Panc1 (cell line): ENCODE measurements at regions not wholly inside any gene's neighbourhood (a gene's known extent, or its start where the extent isn't known, plus 50 kb on each side); places are given as distances from the start of the nearest gene placed in this dataset.

Experiments used
- ATAC-seq: fragments of 200-7000 bp; cut with Tn5 transposase; 2 replicates; pipeline ENCODE4 v1.9.1; 2020; ENCODE audit warnings: mild to moderate bottlenecking, moderate library complexity
- BruUV-seq: library from RNA; stranded (reverse); fragments of 400-500 nt; replicated peaks from 2 replicates; lab custom pipeline; 2021; lab: Mats Ljungman, UMichigan
- CTCF ChIA-PET: fragments of 300-600 bp; sonication (Branson Sonifier 250); formaldehyde crosslinking; loops from one replicate; lab custom pipeline; 2022; ENCODE audit warnings: antibody characterized with exemption; lab: Charles Lee
- POLR2A ChIA-PET: fragments of 300-600 bp; sonication (Branson Sonifier 250); formaldehyde crosslinking; loops from one replicate; lab custom pipeline; 2022; ENCODE audit warnings: antibody characterized with exemption; lab: Charles Lee
- DNase-seq: peaks from one replicate; pipeline ENCODE4 v3.0.0-alpha.2; 2010; ENCODE audit warnings: low read depth, low spot score
- H3K27ac ChIP-seq: 2 replicates; pipeline ENCODE4 v1.5.1; 2011; ENCODE audit warnings: mild to moderate bottlenecking, low read length, inconsistent platforms
- H3K27me3 ChIP-seq: fragments of 200-500 bp; sonication (Bioruptor generic); 2 replicates; pipeline ENCODE4 v1.6.0; 2014; ENCODE audit warnings: low read length, inconsistent platforms; ENCODE audit not compliant: control insufficient read depth, insufficient read depth
- H3K36me3 ChIP-seq: fragments of 200-500 bp; sonication (Bioruptor generic); 2 replicates; pipeline ENCODE4 v1.5.1; 2014; ENCODE audit warnings: inconsistent platforms, mild to moderate bottlenecking, low read length, moderate library complexity; ENCODE audit not compliant: control insufficient read depth, insufficient read depth
- H3K4me1 ChIP-seq: 2 replicates; pipeline ENCODE4 v1.5.1; 2011; ENCODE audit warnings: inconsistent platforms, mild to moderate bottlenecking, low read length, moderate library complexity; ENCODE audit not compliant: control insufficient read depth, insufficient read depth
- H3K4me3 ChIP-seq, 2 experiments: 2 replicates each; pipeline ENCODE4 v1.5.1; 2011 to 2012; ENCODE audit warnings: low read depth in 2 of 2, low read length in 2 of 2, mild to moderate bottlenecking in 2 of 2, inconsistent platforms in 1 of 2, moderate library complexity in 1 of 2
- H3K9me3 ChIP-seq: fragments of 200-500 bp; sonication (Bioruptor generic); 2 replicates; pipeline ENCODE4 v1.5.1; 2014; ENCODE audit warnings: low read depth, mild to moderate bottlenecking, inconsistent platforms, low read length, moderate library complexity; ENCODE audit not compliant: control insufficient read depth, insufficient read depth
- POLR2AphosphoS5 ChIP-seq: IDR thresholded peaks from 2 replicates; pipeline ENCODE4 v1.6.1; 2012; ENCODE audit warnings: mild to moderate bottlenecking, low read depth, low read length, moderate library complexity
- SIN3A ChIP-seq: IDR thresholded peaks from 2 replicates; pipeline ENCODE4 v1.6.1; 2012; ENCODE audit warnings: low read depth, mild to moderate bottlenecking, low read length, moderate library complexity, borderline replicate concordance; ENCODE audit not compliant: insufficient read depth
- TCF7L2 ChIP-seq: IDR thresholded peaks from 2 replicates; pipeline ENCODE4 v1.6.1; 2011; ENCODE audit warnings: mild to moderate bottlenecking, low read depth, low read length, inconsistent platforms
- in situ Hi-C: cut with HindIII; loops from 2 replicates; pipeline ENCODE4 v1.10.0; 2016; ENCODE audit warnings: low sequenced_read_pairs, low pct_unique_long_range_greater_than_20kb
- intact Hi-C: fragments of 100-400 bp; cut with micrococcal nuclease; formaldehyde crosslinking; loops from one replicate; pipeline ENCODE4 v1.10.0; 2022; ENCODE audit not compliant: unreplicated experiment
- TF ChIP-seq, protein P1 (sequence below): fragments of 450-650 bp; IDR thresholded peaks from 2 replicates; pipeline ENCODE4 v1.5.1; 2017; ENCODE audit warnings: mild to moderate bottlenecking
- TF ChIP-seq, protein P2 (sequence below), 2 experiments: IDR thresholded peaks; 2 replicates each; pipeline ENCODE4 v1.6.1; 2011 to 2012; ENCODE audit warnings: low read depth in 2 of 2, control low read depth in 1 of 2, low read length in 1 of 2, mild to moderate bottlenecking in 1 of 2, moderate library complexity in 1 of 2; ENCODE audit not compliant: insufficient read depth in 1 of 2

GRCh38 chr20:53714524-53714923 is 120.9 kb upstream of the ZNF217 start:
- no peak for ATAC-seq
- intact Hi-C loops: no loop called here
- BruUV-seq: no TSS peak
- CTCF ChIA-PET: no interaction called here
- no peak for DNase-seq
- TF ChIP-seq, protein P1, sequence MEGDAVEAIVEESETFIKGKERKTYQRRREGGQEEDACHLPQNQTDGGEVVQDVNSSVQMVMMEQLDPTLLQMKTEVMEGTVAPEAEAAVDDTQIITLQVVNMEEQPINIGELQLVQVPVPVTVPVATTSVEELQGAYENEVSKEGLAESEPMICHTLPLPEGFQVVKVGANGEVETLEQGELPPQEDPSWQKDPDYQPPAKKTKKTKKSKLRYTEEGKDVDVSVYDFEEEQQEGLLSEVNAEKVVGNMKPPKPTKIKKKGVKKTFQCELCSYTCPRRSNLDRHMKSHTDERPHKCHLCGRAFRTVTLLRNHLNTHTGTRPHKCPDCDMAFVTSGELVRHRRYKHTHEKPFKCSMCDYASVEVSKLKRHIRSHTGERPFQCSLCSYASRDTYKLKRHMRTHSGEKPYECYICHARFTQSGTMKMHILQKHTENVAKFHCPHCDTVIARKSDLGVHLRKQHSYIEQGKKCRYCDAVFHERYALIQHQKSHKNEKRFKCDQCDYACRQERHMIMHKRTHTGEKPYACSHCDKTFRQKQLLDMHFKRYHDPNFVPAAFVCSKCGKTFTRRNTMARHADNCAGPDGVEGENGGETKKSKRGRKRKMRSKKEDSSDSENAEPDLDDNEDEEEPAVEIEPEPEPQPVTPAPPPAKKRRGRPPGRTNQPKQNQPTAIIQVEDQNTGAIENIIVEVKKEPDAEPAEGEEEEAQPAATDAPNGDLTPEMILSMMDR: no peak
- TF ChIP-seq, protein P2, sequence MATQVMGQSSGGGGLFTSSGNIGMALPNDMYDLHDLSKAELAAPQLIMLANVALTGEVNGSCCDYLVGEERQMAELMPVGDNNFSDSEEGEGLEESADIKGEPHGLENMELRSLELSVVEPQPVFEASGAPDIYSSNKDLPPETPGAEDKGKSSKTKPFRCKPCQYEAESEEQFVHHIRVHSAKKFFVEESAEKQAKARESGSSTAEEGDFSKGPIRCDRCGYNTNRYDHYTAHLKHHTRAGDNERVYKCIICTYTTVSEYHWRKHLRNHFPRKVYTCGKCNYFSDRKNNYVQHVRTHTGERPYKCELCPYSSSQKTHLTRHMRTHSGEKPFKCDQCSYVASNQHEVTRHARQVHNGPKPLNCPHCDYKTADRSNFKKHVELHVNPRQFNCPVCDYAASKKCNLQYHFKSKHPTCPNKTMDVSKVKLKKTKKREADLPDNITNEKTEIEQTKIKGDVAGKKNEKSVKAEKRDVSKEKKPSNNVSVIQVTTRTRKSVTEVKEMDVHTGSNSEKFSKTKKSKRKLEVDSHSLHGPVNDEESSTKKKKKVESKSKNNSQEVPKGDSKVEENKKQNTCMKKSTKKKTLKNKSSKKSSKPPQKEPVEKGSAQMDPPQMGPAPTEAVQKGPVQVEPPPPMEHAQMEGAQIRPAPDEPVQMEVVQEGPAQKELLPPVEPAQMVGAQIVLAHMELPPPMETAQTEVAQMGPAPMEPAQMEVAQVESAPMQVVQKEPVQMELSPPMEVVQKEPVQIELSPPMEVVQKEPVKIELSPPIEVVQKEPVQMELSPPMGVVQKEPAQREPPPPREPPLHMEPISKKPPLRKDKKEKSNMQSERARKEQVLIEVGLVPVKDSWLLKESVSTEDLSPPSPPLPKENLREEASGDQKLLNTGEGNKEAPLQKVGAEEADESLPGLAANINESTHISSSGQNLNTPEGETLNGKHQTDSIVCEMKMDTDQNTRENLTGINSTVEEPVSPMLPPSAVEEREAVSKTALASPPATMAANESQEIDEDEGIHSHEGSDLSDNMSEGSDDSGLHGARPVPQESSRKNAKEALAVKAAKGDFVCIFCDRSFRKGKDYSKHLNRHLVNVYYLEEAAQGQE (IDR thresholded peaks at IDR 0.05; ENCODE audit: insufficient read depth in 1 of 2, low read depth in 2 of 2, low read length in 1 of 2): no peak
- TF ChIP-seq SIN3A: no peak
- no peak for TF ChIP-seq POLR2AphosphoS5
- no peak for TF ChIP-seq TCF7L2
- in situ Hi-C loops: no loop called here
- Histone ChIP-seq H3K27ac (peak overlapping the region; percentile 99), H3K27me3 (no peaks in the 10 kb centered on the region), H3K36me3 (no peaks in the 10 kb centered on the region), H3K4me3 (no peak overlapping the region), H3K4me1 (peaks cover 30% of the 10 kb centered on the region), H3K9me3 (no peaks in the 10 kb centered on the region)
- POLR2A ChIA-PET: interaction anchor here (0.7 kb wide), 1 partner anchor 68 kb away, joined by 5 read pairs; no protein-coding TSS in a partner anchor

GRCh38 chr20:53713328-53714056 is 119.9 kb upstream of the ZNF217 start:
- BruUV-seq: no TSS peak
- ChIA-PET CTCF (interaction anchor here (0.6 kb wide), 1 partner anchor 382 kb away, joined by 3 read pairs; no protein-coding TSS in a partner anchor), POLR2A (interaction anchor here (0.6 kb wide), 1 partner anchor 59 kb away, joined by 3 read pairs; no protein-coding TSS in a partner anchor)
- TF ChIP-seq, protein P2 (IDR thresholded peaks at IDR 0.05; ENCODE audit: insufficient read depth in 1 of 2, low read depth in 2 of 2, low read length in 1 of 2): no peak
- no peak for TF ChIP-seq SIN3A
- TF ChIP-seq, protein P1: no peak
- TF ChIP-seq TCF7L2: no peak
- no peak for TF ChIP-seq POLR2AphosphoS5
- Histone ChIP-seq H3K4me1 (peaks cover 36% of the 10 kb centered on the region), H3K36me3 (no peaks in the 10 kb centered on the region), H3K4me3 (no peak overlapping the region), H3K27ac (peak overlapping the region; percentile 99), H3K27me3 (no peaks in the 10 kb centered on the region), H3K9me3 (no peaks in the 10 kb centered on the region)
- DNase-seq: no peak
- intact Hi-C loops (no loop called here), in situ Hi-C loops (no loop called here)
- ATAC-seq: no peak
